ENCODE measurements at regions not wholly inside any gene's neighbourhood (a gene's known extent, or its start where the extent isn't known, plus 50 kb on each side); places are given as distances from the start of the nearest gene placed in this dataset.

- TF ChIP-seq CTCF (conservative IDR thresholded peaks at IDR 0.05), result no peak
- TF ChIP-seq EZH2 (IDR thresholded peaks at IDR 0.05; ENCODE audit: low read depth), result no peak
These were observed 126.6 kb upstream of the UFM1 start for GRCh38 chr13:38223089-38223488.
